GM12892 (cell line): ENCODE measurements at regions not wholly inside any gene's neighbourhood (a gene's known extent, or its start where the extent isn't known, plus 50 kb on each side); places are given as distances from the start of the nearest gene placed in this dataset.

Experiments used
- POLR2A ChIP-seq: IDR thresholded peaks from 2 replicates; pipeline ENCODE4 v1.6.1; 2011; ENCODE audit warnings: low read depth, low read length, control low read depth
- POLR2AphosphoS5 ChIP-seq: IDR thresholded peaks from 2 replicates; pipeline ENCODE4 v1.6.1; 2011; ENCODE audit warnings: low read depth, low read length, control low read depth

- TF ChIP-seq POLR2A: no peak
- no peak for TF ChIP-seq POLR2AphosphoS5
Observed at GRCh38 chr21:26708223-26708800, 135.2 kb upstream of the CYYR1 start.
